ENCODE measurements at regions not wholly inside any gene's neighbourhood (a gene's known extent, or its start where the extent isn't known, plus 50 kb on each side); places are given as distances from the start of the nearest gene placed in this dataset.

DNA sequence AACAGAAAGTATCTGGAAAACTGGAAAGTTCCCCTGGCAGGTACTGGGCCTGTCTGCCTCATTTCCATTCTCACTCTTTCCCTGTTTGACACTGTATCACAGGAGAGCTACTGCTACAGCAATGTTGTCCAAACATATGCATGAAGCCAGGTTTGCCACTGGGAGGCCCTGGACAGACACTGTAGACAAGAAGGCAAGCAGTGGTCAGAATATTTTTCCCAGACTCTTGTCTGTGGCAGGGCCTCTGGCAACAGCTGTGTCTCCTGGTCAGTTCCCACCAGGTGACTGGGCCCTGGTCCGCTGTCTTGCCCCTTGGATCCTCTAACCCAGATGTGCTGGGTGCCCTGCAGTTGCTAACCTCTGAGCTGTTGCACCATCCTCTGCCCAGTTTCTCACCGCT is 178.9 kb upstream of the FANCL start:
- POLR2A ChIA-PET, result no interaction called here
- ATAC-seq (no peak), FAIRE-seq (no peak), DNase-seq (ENCODE audit: low read depth, low spot score) (no peak)
- SMC1A ChIA-PET (ENCODE audit: uncharacterized antibody, unreplicated experiment), result interaction anchor here (1.2 kb wide), 1 partner anchor 508 kb away, joined by 3 read pairs; no protein-coding TSS in a partner anchor
- RAD21 ChIA-PET (ENCODE audit: unreplicated experiment), result no interaction called here
- Histone ChIP-seq H3K4me2 (ENCODE audit: control insufficient read depth, insufficient read depth) (no peak overlapping the region), H4K20me1 (ENCODE audit: control insufficient read depth, insufficient read depth) (no peaks in the 10 kb centered on the region), H3K27me3 (replicated peaks in 1 of 2; ENCODE audit: control insufficient read depth in 2 of 2, insufficient read depth in 2 of 2, low read length in 1 of 2) (no peaks in the 10 kb centered on the region), H3K27ac (ENCODE audit: control insufficient read depth, insufficient read depth) (no peak overlapping the region), H3K79me2 (ENCODE audit: control insufficient read depth, insufficient read depth, low read length) (no peaks in the 10 kb centered on the region), H3K4me3 (no peak overlapping the region), H3K9me3 (replicated peaks; ENCODE audit: control insufficient read depth, insufficient read depth, low read length) (no peaks in the 10 kb centered on the region), H3K9ac (ENCODE audit: control insufficient read depth, insufficient read depth, low read length) (no peak overlapping the region), H2AFZ (ENCODE audit: control insufficient read depth, low read depth, low read length) (no peak overlapping the region), H3K4me1 (ENCODE audit: control insufficient read depth, insufficient read depth, low read length) (no peaks in the 10 kb centered on the region), H3K36me3 (ENCODE audit: control insufficient read depth in 2 of 2, insufficient read depth in 2 of 2, low read length in 1 of 2) (no peaks in the 10 kb centered on the region)
- CTCF ChIA-PET, result no interaction called here
- in situ Hi-C loops (cut with MboI), result no loop called here
- BruUV-seq (replicated peaks), result no TSS peak
- 46% methylated on average over 2 of the region's 2 CpGs for WGBS (ENCODE audit: insufficient coverage, insufficient replicate concordance, low lambda C conversion rate, missing lambda C conversion rate)
- intact Hi-C loops (cut with micrococcal nuclease; ENCODE audit: unreplicated experiment), result no loop called here
- TF ChIP-seq, protein P1, sequence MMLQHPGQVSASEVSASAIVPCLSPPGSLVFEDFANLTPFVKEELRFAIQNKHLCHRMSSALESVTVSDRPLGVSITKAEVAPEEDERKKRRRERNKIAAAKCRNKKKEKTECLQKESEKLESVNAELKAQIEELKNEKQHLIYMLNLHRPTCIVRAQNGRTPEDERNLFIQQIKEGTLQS (IDR thresholded peaks at IDR 0.05; ENCODE audit: borderline replicate concordance, extremely low read depth, low read depth, low read length), result no peak
- TF ChIP-seq CHD2 (IDR thresholded peaks at IDR 0.05; ENCODE audit: borderline replicate concordance, low read depth, low read length), result no peak
- TF ChIP-seq, protein P2, sequence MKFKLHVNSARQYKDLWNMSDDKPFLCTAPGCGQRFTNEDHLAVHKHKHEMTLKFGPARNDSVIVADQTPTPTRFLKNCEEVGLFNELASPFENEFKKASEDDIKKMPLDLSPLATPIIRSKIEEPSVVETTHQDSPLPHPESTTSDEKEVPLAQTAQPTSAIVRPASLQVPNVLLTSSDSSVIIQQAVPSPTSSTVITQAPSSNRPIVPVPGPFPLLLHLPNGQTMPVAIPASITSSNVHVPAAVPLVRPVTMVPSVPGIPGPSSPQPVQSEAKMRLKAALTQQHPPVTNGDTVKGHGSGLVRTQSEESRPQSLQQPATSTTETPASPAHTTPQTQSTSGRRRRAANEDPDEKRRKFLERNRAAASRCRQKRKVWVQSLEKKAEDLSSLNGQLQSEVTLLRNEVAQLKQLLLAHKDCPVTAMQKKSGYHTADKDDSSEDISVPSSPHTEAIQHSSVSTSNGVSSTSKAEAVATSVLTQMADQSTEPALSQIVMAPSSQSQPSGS (IDR thresholded peaks at IDR 0.05; ENCODE audit: low read length), result no peak

DNA sequence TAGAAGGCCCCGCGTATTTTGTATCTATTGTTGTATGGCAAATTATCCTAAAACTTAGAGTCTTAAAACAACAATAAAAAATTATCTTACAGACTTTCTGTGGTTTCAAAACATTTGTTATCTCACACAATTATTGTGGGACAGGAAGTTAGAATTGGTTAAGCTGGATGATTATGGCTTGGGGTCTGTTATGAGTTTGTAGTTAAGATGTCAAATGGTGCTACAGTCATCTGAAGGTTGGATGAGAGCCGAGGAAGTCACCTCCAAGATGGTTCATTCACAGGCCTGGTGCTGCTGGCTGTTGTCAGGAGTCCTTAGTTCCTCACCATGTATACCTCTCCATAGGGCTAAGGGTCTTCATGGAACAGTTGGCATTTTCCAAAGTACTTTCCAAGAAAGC is 175.6 kb upstream of the FANCL start:
- no peaks in the 10 kb centered on the region for H3K36me3 ChIP-seq (ENCODE audit: control insufficient read depth in 2 of 2, insufficient read depth in 2 of 2, low read length in 1 of 2)
- ChIA-PET POLR2A (no interaction called here), RAD21 (ENCODE audit: unreplicated experiment) (no interaction called here), CTCF (no interaction called here), SMC1A (ENCODE audit: uncharacterized antibody, unreplicated experiment) (no interaction called here)
- in situ Hi-C loops (cut with MboI) (no loop called here), intact Hi-C loops (cut with micrococcal nuclease; ENCODE audit: unreplicated experiment) (no loop called here)
- H2AFZ ChIP-seq (ENCODE audit: control insufficient read depth, low read depth, low read length), result no peak overlapping the region
- WGBS (ENCODE audit: insufficient coverage, insufficient replicate concordance, low lambda C conversion rate, missing lambda C conversion rate), result 67% methylated on average over 3 of the region's 3 CpGs
- BruUV-seq (replicated peaks), result no TSS peak
- no peaks in the 10 kb centered on the region for H3K79me2 ChIP-seq (ENCODE audit: control insufficient read depth, insufficient read depth, low read length)
- no peaks in the 10 kb centered on the region for H3K4me1 ChIP-seq (ENCODE audit: control insufficient read depth, insufficient read depth, low read length)
- no peak overlapping the region for H3K4me2 ChIP-seq (ENCODE audit: control insufficient read depth, insufficient read depth)
- H3K27me3 ChIP-seq (replicated peaks in 1 of 2; ENCODE audit: control insufficient read depth in 2 of 2, insufficient read depth in 2 of 2, low read length in 1 of 2), result no peaks in the 10 kb centered on the region
- H4K20me1 ChIP-seq (ENCODE audit: control insufficient read depth, insufficient read depth), result no peaks in the 10 kb centered on the region
- no peak overlapping the region for H3K27ac ChIP-seq (ENCODE audit: control insufficient read depth, insufficient read depth)
- no peak for ATAC-seq
- no peak overlapping the region for H3K4me3 ChIP-seq
- H3K9me3 ChIP-seq (replicated peaks; ENCODE audit: control insufficient read depth, insufficient read depth, low read length), result no peaks in the 10 kb centered on the region
- no peak for FAIRE-seq
- no peak overlapping the region for H3K9ac ChIP-seq (ENCODE audit: control insufficient read depth, insufficient read depth, low read length)
- DNase-seq (ENCODE audit: low read depth, low spot score), result no peak
- TF ChIP-seq SUPT20H (IDR thresholded peaks at IDR 0.05; ENCODE audit: borderline replicate concordance, control insufficient read depth, low read depth, low read length), result no peak
- TF ChIP-seq GABPA (IDR thresholded peaks at IDR 0.05; ENCODE audit: low read depth), result no peak
- TF ChIP-seq, protein P3, sequence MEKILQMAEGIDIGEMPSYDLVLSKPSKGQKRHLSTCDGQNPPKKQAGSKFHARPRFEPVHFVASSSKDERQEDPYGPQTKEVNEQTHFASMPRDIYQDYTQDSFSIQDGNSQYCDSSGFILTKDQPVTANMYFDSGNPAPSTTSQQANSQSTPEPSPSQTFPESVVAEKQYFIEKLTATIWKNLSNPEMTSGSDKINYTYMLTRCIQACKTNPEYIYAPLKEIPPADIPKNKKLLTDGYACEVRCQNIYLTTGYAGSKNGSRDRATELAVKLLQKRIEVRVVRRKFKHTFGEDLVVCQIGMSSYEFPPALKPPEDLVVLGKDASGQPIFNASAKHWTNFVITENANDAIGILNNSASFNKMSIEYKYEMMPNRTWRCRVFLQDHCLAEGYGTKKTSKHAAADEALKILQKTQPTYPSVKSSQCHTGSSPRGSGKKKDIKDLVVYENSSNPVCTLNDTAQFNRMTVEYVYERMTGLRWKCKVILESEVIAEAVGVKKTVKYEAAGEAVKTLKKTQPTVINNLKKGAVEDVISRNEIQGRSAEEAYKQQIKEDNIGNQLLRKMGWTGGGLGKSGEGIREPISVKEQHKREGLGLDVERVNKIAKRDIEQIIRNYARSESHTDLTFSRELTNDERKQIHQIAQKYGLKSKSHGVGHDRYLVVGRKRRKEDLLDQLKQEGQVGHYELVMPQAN (conservative IDR thresholded peaks at IDR 0.05), result no peak
- no peak for TF ChIP-seq IKZF2 (IDR thresholded peaks at IDR 0.05)
- TF ChIP-seq, protein P4, sequence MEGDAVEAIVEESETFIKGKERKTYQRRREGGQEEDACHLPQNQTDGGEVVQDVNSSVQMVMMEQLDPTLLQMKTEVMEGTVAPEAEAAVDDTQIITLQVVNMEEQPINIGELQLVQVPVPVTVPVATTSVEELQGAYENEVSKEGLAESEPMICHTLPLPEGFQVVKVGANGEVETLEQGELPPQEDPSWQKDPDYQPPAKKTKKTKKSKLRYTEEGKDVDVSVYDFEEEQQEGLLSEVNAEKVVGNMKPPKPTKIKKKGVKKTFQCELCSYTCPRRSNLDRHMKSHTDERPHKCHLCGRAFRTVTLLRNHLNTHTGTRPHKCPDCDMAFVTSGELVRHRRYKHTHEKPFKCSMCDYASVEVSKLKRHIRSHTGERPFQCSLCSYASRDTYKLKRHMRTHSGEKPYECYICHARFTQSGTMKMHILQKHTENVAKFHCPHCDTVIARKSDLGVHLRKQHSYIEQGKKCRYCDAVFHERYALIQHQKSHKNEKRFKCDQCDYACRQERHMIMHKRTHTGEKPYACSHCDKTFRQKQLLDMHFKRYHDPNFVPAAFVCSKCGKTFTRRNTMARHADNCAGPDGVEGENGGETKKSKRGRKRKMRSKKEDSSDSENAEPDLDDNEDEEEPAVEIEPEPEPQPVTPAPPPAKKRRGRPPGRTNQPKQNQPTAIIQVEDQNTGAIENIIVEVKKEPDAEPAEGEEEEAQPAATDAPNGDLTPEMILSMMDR (IDR thresholded peaks at IDR 0.05 in 2 of 3, conservative IDR thresholded peaks at IDR 0.05 in 1 of 3; ENCODE audit: control insufficient read depth in 2 of 3, extremely low read depth in 1 of 3, insufficient read depth in 1 of 3, low read depth in 3 of 3, low read length in 3 of 3), result no peak
- TF ChIP-seq, protein P5, sequence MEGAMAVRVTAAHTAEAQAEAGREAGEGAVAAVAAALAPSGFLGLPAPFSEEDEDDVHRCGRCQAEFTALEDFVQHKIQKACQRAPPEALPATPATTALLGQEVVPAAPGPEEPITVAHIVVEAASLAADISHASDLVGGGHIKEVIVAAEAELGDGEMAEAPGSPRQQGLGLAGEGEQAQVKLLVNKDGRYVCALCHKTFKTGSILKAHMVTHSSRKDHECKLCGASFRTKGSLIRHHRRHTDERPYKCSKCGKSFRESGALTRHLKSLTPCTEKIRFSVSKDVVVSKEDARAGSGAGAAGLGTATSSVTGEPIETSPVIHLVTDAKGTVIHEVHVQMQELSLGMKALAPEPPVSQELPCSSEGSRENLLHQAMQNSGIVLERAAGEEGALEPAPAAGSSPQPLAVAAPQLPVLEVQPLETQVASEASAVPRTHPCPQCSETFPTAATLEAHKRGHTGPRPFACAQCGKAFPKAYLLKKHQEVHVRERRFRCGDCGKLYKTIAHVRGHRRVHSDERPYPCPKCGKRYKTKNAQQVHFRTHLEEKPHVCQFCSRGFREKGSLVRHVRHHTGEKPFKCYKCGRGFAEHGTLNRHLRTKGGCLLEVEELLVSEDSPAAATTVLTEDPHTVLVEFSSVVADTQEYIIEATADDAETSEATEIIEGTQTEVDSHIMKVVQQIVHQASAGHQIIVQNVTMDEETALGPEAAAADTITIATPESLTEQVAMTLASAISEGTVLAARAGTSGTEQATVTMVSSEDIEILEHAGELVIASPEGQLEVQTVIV (IDR thresholded peaks at IDR 0.05; ENCODE audit: borderline replicate concordance, partially characterized antibody), result no peak

All from GM12878 (cell line).